Brain microvascular endothelial cell (primary cell): ENCODE measurements at regions not wholly inside any gene's neighbourhood (a gene's known extent, or its start where the extent isn't known, plus 50 kb on each side); places are given as distances from the start of the nearest gene placed in this dataset.

Experiments used
- DNase-seq: peaks from one replicate; pipeline ENCODE4 v3.0.0-alpha.2; 2020
- H3K27ac ChIP-seq: fragments of 250-450 bp; sonication (Bioruptor Pico); 2 replicates; pipeline ENCODE4 v1.5.1; 2020; ENCODE audit warnings: mild to moderate bottlenecking, moderate library complexity
- H3K27me3 ChIP-seq: fragments of 250-450 bp; sonication (Bioruptor Pico); replicated peaks from 2 replicates; pipeline ENCODE4 v1.5.1; 2020; ENCODE audit warnings: mild to moderate bottlenecking
- H3K36me3 ChIP-seq: fragments of 250-450 bp; sonication (Bioruptor Pico); replicated peaks from 2 replicates; pipeline ENCODE4 v1.5.1; 2020; ENCODE audit warnings: mild to moderate bottlenecking
- H3K4me3 ChIP-seq: 2 replicates; pipeline ENCODE4 v1.5.1; 2011; ENCODE audit warnings: low read depth, mild to moderate bottlenecking, control low read depth, low read length, moderate library complexity
- CTCF ChIP-seq: IDR thresholded peaks from 2 replicates; pipeline ENCODE4 v1.5.1; 2011; ENCODE audit warnings: low read depth, mild to moderate bottlenecking, moderate library complexity, low read length, control low read depth, inconsistent platforms; ENCODE audit errors: missing control alignments
- in situ Hi-C: cut with HindIII; loops from 2 replicates; pipeline ENCODE4 v1.10.0; 2017; ENCODE audit warnings: low sequenced_read_pairs, low pct_ligation_motif_present

GRCh38 chr13:65149687-65150086, 2080.4 kb downstream of the PCDH9 start:
- in situ Hi-C loops: no loop called here
- H3K27me3 ChIP-seq: no peaks in the 10 kb centered on the region
- TF ChIP-seq CTCF: no peak
- DNase-seq: no peak
- no peak overlapping the region for H3K27ac ChIP-seq
- H3K4me3 ChIP-seq: no peak overlapping the region
- no peaks in the 10 kb centered on the region for H3K36me3 ChIP-seq

- Histone ChIP-seq H3K27me3 (no peaks in the 10 kb centered on the region), H3K4me3 (no peak overlapping the region), H3K27ac (no peak overlapping the region), H3K36me3 (no peaks in the 10 kb centered on the region)
- no peak for TF ChIP-seq CTCF
- in situ Hi-C loops: no loop called here
- DNase-seq: no peak
These were observed 2086.2 kb downstream of the PCDH9 start for GRCh38 chr13:65143920-65144319.

DNA sequence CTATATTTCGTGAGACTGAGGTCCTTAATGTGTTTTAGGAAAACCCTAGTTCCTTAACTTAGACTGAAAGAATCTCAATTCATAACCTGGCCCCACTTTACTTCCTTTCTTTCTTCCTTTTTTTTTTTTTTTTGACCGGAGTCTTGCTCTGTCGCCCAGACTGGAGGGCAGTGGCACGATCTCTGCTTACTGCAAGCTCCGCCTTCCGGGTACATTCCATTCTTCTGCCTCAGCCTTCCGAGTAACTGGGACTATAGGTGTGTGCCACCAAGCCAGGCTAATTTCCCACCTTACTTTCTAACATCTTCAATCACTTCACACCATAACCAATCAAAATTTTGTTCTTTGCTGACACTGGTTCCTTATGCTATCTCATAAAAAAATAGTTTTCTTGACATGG, 2097.0 kb downstream of the PCDH9 start:
- H3K36me3 ChIP-seq: no peaks in the 10 kb centered on the region
- no peak for DNase-seq
- H3K27ac ChIP-seq: no peak overlapping the region
- TF ChIP-seq CTCF: no peak
- H3K27me3 ChIP-seq: no peaks in the 10 kb centered on the region
- in situ Hi-C loops: no loop called here
- H3K4me3 ChIP-seq: no peak overlapping the region

- H3K27ac ChIP-seq: no peak overlapping the region
- TF ChIP-seq CTCF: no peak
- no peak overlapping the region for H3K4me3 ChIP-seq
- no peaks in the 10 kb centered on the region for H3K27me3 ChIP-seq
- DNase-seq: no peak
- H3K36me3 ChIP-seq: no peaks in the 10 kb centered on the region
- in situ Hi-C loops: no loop called here
These were observed 2104.9 kb downstream of the PCDH9 start for GRCh38 chr13:65125236-65125635.

DNA sequence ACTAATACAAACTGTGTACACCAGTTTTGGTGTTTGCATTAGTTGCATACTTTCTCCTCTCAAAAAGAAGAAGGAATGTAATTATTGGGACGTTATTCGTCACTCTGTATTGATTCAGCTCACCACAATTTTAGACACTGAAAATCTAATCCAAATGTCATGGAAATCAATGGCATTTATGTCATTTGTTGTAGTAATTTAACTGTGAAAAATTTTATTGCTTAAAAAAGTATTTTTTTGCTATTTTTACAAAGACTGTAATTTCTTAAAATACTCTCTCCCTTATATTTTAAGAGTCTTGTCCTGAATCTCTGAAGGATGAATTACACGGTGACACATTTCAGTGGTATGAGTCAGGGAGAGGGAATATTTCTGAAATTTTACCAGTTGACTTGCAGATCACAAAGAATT, 2117.6 kb downstream of the PCDH9 start:
- H3K36me3 ChIP-seq: no peaks in the 10 kb centered on the region
- no peaks in the 10 kb centered on the region for H3K27me3 ChIP-seq
- H3K4me3 ChIP-seq: no peak overlapping the region
- in situ Hi-C loops: no loop called here
- TF ChIP-seq CTCF: no peak
- peak; percentile 29 for DNase-seq
- H3K27ac ChIP-seq: no peak overlapping the region

DNA sequence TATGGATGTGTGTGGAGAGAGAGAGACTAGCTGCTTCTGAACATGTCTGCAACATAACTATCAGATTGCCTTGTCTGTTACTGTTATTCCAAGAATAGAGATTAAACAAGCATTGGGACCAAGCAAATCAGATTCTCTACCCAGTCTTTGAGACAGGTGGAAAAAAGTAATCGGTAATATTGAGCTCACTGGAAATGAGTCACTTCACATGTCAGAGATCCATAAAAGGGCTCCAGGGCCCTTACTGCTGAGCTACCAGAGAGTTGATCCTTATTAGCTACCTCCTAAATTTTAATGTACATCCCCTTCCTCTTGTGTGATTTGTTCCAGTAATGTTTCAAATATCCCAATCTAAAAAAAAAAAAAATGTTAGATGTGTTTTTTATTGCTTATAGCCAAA, 2118.0 kb downstream of the PCDH9 start:
- in situ Hi-C loops: no loop called here
- no peak for DNase-seq
- Histone ChIP-seq H3K4me3 (no peak overlapping the region), H3K27me3 (no peaks in the 10 kb centered on the region), H3K36me3 (no peaks in the 10 kb centered on the region), H3K27ac (no peak overlapping the region)
- TF ChIP-seq CTCF: no peak
